Mesodermal cell (in vitro differentiated cells): ENCODE measurements at regions not wholly inside any gene's neighbourhood (a gene's known extent, or its start where the extent isn't known, plus 50 kb on each side); places are given as distances from the start of the nearest gene placed in this dataset.

Experiments used
- H3K27ac ChIP-seq: 2 replicates; pipeline ENCODE4 v1.7.0; 2013; ENCODE audit warnings: mild to moderate bottlenecking, low read depth, low read length, moderate library complexity; ENCODE audit not compliant: severe bottlenecking
- H3K36me3 ChIP-seq: 2 replicates; pipeline ENCODE4 v1.7.1; 2013; ENCODE audit warnings: mild to moderate bottlenecking, low read length, moderate library complexity; ENCODE audit not compliant: control insufficient read depth, insufficient read depth
- H3K4me1 ChIP-seq: one replicate; pipeline ENCODE4 v1.7.1; 2013; ENCODE audit warnings: mild to moderate bottlenecking, low read length; ENCODE audit not compliant: insufficient read depth, control insufficient read depth, poor library complexity, severe bottlenecking
- H3K4me3 ChIP-seq: 2 replicates; pipeline ENCODE4 v1.7.0; 2013; ENCODE audit warnings: low read length, control low read depth, mild to moderate bottlenecking; ENCODE audit not compliant: insufficient read depth, poor library complexity, severe bottlenecking; ENCODE audit errors: extremely low read depth
- H3K9me3 ChIP-seq: 2 replicates; pipeline ENCODE4 v1.7.1; 2013; ENCODE audit warnings: mild to moderate bottlenecking, low read length, moderate library complexity; ENCODE audit not compliant: control insufficient read depth
- WGBS, 2 experiments: methylation state at CpG; one replicate each; pipeline ENCODE4 v1.1.5; 2013; ENCODE audit warnings: missing lambda C conversion rate in 2 of 2; ENCODE audit not compliant: insufficient coverage in 2 of 2; 5-methylcytosine and 5-hydroxymethylcytosine counted together

GRCh38 chr12:89939522-89940215, 231.0 kb upstream of the ATP2B1 start:
- Histone ChIP-seq H3K4me3 (no peak overlapping the region), H3K4me1 (peaks cover 11% of the 10 kb centered on the region), H3K36me3 (no peaks in the 10 kb centered on the region), H3K9me3 (no peaks in the 10 kb centered on the region), H3K27ac (no peak overlapping the region)
- WGBS, 2 experiments, result no CpG with 5 or more reads among the region's 1 CpG

GRCh38 chr12:89936631-89937030, 228.0 kb upstream of the ATP2B1 start:
- H3K27ac ChIP-seq, result no peak overlapping the region
- no peak overlapping the region for H3K4me3 ChIP-seq
- no peaks in the 10 kb centered on the region for H3K36me3 ChIP-seq
- H3K4me1 ChIP-seq, result no peaks in the 10 kb centered on the region
- H3K9me3 ChIP-seq, result no peaks in the 10 kb centered on the region
- WGBS, 2 experiments, result 60 to 100% methylated on average over 1 of the region's 3 CpGs

- no peaks in the 10 kb centered on the region for H3K36me3 ChIP-seq
- WGBS, 2 experiments, result 97 to 100% methylated on average over 4 of the region's 6 CpGs
- no peak overlapping the region for H3K27ac ChIP-seq
- H3K4me3 ChIP-seq, result no peak overlapping the region
- H3K9me3 ChIP-seq, result no peaks in the 10 kb centered on the region
- H3K4me1 ChIP-seq, result no peaks in the 10 kb centered on the region
Measured at GRCh38 chr12:89935850-89936249, 227.2 kb upstream of the ATP2B1 start.

GRCh38 chr12:89933911-89934310, 225.3 kb upstream of the ATP2B1 start:
- Histone ChIP-seq H3K9me3 (no peaks in the 10 kb centered on the region), H3K4me1 (no peaks in the 10 kb centered on the region), H3K27ac (no peak overlapping the region), H3K36me3 (no peaks in the 10 kb centered on the region), H3K4me3 (no peak overlapping the region)
- 100% methylated on average over 1 of the region's 1 CpG; no CpG with 5 or more reads in 1 of the 2 experiments for WGBS, 2 experiments

- H3K27ac ChIP-seq, result no peak overlapping the region
- H3K4me3 ChIP-seq, result no peak overlapping the region
- H3K36me3 ChIP-seq, result no peaks in the 10 kb centered on the region
- no peaks in the 10 kb centered on the region for H3K4me1 ChIP-seq
- WGBS, 2 experiments, result 84% methylated on average over 4 of the region's 4 CpGs; no CpG with 5 or more reads in 1 of the 2 experiments
- H3K9me3 ChIP-seq, result no peaks in the 10 kb centered on the region
Measured at GRCh38 chr12:89932954-89933353, 224.3 kb upstream of the ATP2B1 start.

- H3K4me1 ChIP-seq, result no peaks in the 10 kb centered on the region
- no CpG with 5 or more reads among the region's 1 CpG for WGBS, 2 experiments
- H3K27ac ChIP-seq, result no peak overlapping the region
- no peaks in the 10 kb centered on the region for H3K36me3 ChIP-seq
- H3K9me3 ChIP-seq, result no peaks in the 10 kb centered on the region
- H3K4me3 ChIP-seq, result no peak overlapping the region
Measured at GRCh38 chr12:89928467-89928866, 219.8 kb upstream of the ATP2B1 start.

GRCh38 chr12:89927226-89927698, 218.6 kb upstream of the ATP2B1 start:
- Histone ChIP-seq H3K36me3 (no peaks in the 10 kb centered on the region), H3K9me3 (no peaks in the 10 kb centered on the region), H3K27ac (no peak overlapping the region), H3K4me1 (no peaks in the 10 kb centered on the region), H3K4me3 (no peak overlapping the region)
- WGBS, 2 experiments, result 90 to 100% methylated on average over 1 to 2 of the region's 2 CpGs

- Histone ChIP-seq H3K36me3 (no peaks in the 10 kb centered on the region), H3K4me1 (no peaks in the 10 kb centered on the region), H3K9me3 (no peaks in the 10 kb centered on the region), H3K27ac (no peak overlapping the region), H3K4me3 (no peak overlapping the region)
- WGBS, 2 experiments, result 100% methylated on average over 1 of the region's 2 CpGs; no CpG with 5 or more reads in 1 of the 2 experiments
Measured at GRCh38 chr12:89924191-89924590, 215.6 kb upstream of the ATP2B1 start.

GRCh38 chr12:89923091-89923490, 214.5 kb upstream of the ATP2B1 start:
- no peaks in the 10 kb centered on the region for H3K9me3 ChIP-seq
- no peak overlapping the region for H3K4me3 ChIP-seq
- no peak overlapping the region for H3K27ac ChIP-seq
- H3K4me1 ChIP-seq, result no peaks in the 10 kb centered on the region
- no peaks in the 10 kb centered on the region for H3K36me3 ChIP-seq

- Histone ChIP-seq H3K27ac (no peak overlapping the region), H3K36me3 (no peaks in the 10 kb centered on the region), H3K4me3 (no peak overlapping the region), H3K9me3 (no peaks in the 10 kb centered on the region), H3K4me1 (no peaks in the 10 kb centered on the region)
- 81 to 88% methylated on average over 3 of the region's 6 CpGs for WGBS, 2 experiments
Measured at GRCh38 chr12:89920866-89921265, 212.2 kb upstream of the ATP2B1 start.

GRCh38 chr12:89919241-89919906, 210.7 kb upstream of the ATP2B1 start:
- Histone ChIP-seq H3K9me3 (no peaks in the 10 kb centered on the region), H3K4me3 (no peak overlapping the region), H3K4me1 (no peaks in the 10 kb centered on the region), H3K36me3 (no peaks in the 10 kb centered on the region), H3K27ac (no peak overlapping the region)
- WGBS, 2 experiments, result 95 to 96% methylated on average over 13 to 17 of the region's 26 CpGs
